NCI-H2107 (cell line): ENCODE measurements at regions not wholly inside any gene's neighbourhood (a gene's known extent, or its start where the extent isn't known, plus 50 kb on each side); places are given as distances from the start of the nearest gene placed in this dataset.

Experiments used
- DNase-seq: peaks from one replicate; lab custom pipeline; 2025; lab: John Stamatoyannopoulos, UW

DNA sequence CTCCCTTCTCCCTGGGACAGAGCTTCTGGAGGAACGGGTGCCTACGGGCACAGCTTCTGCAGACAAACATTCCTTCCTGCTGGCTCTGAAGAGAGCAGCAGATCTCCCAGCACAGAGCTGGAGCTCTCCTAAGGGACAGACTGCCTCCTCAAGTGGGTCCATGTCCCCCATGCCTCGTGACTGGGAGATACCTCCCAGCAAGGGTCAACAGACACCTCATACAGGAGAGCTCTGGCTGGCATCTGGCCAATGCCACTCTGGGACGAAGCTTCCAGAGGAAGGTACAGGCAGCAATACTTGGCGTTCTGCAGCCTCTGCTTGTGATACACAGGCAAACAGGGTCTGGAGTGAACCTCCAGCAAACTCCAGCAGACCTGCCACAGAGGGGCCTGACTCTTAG is 227.9 kb downstream of the SPATA31D1 start:
- no peak for DNase-seq

DNA sequence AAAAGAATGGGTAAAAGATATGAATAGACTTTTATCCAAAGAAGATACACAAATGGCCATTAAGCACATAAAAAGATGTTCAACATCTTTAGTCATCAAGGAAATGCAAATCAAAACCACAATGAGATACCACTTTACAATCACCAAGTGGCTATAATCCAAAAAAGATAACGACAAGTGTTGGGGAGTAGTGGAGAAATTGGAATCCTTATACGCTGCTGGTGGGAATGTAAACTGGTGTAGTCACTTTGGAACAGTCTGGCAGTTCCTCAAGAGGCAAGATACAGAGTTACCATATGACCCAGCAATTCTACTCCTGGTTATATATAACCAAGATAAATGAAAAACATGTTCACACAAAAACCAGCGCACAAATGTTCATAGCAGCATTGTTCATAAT is 234.9 kb downstream of the SPATA31D1 start:
- DNase-seq: no peak

DNA sequence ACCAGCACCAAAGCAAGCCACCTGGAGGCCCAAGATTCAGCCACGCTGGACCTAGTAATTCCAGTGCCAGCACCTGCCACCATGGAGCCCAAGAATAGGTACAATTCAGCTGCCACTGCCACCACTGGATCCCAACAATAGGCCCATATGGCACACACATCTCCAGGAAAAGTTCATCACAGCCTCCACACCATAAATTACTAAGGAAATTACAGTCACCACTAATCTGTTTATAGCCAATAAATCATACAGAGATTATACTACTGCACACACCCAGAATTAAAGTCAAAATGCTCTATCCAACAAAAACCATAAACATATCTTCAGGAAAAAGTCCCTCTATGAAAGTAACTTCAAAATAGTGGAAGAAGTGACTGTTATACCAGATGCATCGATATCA is 242.8 kb downstream of the SPATA31D1 start:
- no peak for DNase-seq

DNA sequence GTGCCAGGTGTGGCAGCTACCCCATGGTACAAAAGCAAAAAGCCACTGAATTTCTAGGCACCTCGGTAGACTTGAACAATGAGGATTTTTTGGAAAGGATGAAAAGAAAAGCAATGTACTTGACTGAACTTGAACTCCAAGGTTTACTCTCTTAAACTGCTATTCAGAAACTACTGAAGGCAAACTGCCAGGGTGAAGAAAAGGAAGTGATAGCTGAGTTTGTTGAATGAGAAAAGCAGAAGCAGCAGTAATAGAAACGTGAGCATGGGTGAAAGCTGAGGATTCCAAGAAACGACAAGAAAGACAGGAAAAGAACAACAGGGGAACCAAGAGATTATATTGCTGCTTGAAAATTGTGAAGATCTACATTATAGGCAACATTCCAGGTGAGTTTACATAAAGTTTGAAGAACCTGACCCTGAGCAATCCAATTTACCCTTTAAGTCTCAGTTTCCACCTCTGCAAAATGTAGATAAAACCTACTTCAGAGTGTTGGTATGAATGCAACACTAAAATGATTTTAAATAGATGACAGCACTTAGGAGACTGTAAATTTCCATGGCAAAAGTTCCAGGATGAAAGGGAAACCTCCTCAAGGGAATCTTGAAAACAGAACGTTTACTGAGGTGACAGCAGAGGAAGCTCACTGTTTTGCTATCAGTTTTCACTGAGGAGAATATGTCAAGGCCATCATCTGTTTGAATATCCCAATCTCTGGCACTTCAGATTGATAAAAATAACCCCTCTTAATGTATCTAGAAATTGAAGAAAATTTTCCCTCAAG is 245.8 kb downstream of the SPATA31D1 start:
- DNase-seq: no peak

DNA sequence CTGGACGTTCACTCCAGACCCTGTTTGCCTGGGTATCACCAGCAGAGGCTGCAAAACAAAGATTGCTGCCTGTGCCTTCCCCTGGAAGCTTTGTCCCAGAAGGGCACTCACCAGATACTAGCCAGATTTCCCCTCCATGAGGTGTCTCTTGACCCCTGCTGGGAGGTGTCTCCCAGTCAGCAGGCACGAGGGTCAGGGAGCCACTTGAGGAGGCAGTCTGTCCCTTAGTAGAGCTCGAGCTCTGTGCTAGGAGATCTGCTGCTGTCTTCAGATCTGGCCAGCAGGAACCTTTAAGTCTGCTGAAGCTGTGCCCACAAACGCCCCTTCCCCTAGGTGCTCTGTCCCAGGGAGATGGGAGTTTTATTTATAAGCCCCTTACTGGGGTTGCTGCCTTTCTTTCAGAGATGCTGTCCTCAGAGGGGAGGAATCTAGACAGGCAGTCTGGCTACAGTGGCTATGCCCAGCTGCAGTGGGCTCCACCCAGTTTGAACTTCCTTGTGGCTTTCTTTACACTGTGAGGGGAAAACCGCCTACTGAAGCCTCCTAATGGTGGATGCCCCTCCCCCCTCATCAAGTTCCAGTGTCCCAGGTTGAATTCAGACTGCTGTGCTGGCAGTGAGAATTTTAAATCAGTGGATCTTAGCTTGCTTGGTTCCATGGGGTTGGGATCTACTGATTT is 253.9 kb downstream of the SPATA31D1 start:
- no peak for DNase-seq

DNA sequence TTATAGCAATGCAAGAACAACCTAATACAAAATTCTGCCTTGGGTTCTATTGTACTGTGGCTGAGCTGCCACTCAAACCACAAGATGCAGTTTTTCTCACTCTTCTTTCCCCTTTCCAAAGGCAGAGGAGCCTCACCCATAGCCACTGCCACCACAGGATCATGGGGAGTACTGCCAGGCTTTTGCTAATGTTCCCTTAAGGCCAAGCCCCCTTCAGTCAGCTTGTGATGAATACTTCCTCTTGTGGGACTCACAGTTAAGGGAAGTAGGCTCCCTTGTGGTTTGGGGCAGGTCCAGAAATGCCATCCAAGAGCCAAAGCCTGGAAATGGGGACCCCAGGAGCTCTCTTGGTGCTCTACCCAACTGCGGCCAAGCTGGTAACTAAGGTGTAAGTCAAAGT is 258.7 kb downstream of the SPATA31D1 start:
- no peak for DNase-seq

DNA sequence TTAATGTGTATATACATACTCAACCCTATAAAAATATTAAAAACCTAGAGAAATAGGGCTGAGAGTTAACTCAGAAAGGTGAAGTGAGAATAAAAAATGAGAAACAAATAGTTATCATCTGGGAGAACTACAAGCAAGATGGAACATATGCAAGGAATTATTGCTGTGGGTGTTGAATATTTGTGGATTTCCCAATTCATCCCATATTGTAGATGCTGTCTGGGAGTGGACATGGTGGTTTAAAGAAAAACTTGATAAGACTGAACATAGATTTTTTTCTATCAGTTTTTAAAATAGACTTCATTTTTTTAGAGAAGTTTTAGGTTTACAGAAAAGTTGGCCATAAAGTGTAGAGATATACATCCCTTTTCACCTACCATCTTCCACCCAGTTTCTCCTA is 263.5 kb downstream of the SPATA31D1 start:
- no peak for DNase-seq

DNA sequence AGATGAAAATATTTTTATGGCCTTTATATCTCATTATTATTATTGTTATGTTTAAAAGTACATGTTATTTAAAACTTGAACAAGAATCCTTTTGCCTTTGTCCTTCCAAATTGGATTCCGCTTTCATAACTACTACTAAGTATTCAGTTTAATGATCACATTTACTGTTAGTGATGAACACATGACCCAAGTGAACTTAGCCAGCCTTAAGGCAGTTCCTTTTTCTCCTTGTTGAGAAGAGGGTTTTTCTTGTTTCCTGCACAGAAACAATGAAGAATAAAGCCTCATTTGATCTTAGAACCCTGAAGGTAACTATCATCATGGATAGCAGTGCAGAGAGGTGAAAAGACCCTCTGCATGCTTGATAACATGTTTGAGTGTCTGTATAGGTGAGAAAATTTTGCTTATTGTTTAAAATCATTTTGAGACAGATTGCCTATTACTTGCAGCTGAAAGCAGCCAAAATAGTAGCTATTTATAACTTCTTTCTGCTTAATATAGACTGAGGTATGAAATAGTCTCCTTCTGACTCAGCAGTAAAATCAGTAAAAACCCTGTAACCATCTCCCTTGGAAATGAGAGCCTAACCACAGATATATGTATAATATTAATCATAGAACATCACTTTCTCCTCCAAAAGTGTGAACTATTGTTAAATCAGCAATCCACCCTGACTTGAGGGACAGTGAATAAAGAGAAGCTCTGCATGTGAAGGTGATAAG is 266.2 kb downstream of the SPATA31D1 start:
- no peak for DNase-seq

DNA sequence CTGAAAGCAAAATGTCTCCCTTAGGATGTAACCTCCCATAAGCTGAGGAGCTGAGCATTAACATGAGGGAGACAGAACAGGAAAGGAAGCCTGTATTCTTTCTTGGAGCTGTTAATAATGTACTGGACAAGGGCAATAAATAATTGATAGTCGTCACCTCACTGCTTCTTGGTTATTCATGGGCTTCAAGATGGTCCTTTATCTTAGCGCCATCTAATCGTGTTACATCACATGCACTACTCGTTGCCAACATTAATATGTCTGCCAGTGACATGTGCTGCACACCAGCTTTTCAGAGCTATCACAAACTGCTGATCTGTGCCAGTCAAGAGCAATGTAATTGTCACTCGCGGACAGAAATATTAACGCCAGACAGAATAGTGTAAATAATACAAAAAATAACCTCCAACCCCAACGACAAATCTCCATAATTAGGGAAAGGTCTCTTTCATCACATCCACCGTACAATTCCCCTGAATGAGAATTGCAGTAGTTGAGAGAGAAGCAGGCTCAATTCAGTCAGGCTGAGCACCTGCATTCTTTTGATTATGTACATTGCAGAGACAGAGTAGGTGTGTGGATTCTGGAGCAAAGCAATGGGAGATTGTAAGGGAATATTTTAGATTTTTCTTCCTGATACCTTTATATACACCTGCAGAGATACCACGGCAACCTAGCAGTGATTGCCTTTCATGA is 267.1 kb downstream of the SPATA31D1 start:
- no peak for DNase-seq

DNA sequence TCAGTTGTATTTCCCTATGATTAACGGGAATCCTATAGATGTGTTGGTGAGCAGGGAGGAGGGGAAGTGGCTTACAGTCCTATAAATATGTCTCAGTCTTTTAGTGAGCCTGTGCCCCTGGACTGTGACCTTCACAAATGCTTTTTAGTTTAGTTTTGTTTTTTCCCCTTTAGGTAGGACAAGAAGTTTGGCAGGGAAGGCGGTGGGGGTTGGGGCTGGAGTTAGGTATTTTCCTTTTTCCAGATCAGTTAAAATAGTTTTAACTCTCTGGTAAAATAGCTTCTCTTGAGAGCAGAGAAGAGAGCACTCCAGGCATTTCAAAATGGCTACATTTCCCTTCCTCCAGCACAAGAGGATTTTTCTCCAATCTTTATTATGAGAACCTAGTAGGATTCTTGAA is 272.1 kb downstream of the SPATA31D1 start:
- DNase-seq: no peak

DNA sequence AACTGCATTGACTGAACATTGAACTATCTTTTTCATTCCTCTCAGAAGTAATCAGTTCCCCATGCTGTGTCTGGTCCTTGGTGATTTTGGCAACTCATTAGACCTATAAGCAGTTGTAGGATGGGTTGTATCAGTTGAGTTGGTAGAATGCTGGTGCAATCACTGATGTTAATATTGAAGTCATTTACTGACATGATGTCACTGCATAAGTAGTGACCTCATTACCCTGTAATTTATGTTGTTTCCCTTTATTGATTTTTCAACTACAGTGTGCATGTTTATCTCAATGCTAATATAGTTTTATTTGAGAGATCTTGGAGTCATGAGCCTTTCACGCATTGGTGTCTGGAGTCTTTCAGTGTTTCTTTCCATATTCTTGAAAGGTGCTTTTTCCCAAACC is 275.0 kb downstream of the SPATA31D1 start:
- DNase-seq: no peak

DNA sequence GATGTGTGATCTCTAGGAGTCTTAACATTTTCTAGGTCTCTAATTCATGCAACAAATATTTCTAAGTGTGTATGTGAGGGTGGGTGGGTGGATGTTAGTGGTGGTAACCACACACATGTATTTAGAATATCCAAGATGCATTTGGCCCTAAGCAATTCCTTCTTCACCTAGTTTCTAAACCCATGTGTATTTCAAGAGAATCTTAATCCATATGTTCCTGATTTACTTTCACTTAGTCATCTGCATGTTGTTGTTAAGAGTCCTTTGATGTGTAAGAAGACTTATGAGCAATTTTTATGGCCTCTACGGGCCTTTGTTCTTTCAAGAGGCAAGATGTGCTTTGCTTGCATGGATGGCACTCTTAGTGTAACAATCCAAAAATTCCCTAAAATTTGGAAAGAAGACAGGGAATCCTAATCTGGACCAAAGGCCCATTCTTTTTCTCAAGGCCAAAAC is 282.6 kb downstream of the SPATA31D1 start:
- DNase-seq: no peak

DNA sequence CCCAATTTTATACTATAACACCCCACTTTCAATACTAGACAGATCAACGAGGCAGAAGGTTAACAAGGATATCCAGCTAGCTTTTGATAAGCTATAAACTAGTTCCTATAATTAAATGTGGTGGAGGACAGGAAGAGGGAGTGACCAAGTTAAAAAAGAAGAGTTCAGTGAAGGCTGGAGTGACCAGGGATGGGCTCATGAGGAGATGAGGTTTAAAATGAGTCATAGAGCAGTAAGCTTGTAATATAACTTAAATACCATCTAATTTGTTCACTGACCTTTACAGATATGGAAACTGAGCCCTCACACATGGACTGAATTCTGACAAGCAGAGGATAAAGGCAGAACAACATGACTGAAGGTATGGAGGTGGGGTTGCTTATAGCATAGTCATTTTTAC is 284.5 kb downstream of the SPATA31D1 start:
- no peak for DNase-seq

DNA sequence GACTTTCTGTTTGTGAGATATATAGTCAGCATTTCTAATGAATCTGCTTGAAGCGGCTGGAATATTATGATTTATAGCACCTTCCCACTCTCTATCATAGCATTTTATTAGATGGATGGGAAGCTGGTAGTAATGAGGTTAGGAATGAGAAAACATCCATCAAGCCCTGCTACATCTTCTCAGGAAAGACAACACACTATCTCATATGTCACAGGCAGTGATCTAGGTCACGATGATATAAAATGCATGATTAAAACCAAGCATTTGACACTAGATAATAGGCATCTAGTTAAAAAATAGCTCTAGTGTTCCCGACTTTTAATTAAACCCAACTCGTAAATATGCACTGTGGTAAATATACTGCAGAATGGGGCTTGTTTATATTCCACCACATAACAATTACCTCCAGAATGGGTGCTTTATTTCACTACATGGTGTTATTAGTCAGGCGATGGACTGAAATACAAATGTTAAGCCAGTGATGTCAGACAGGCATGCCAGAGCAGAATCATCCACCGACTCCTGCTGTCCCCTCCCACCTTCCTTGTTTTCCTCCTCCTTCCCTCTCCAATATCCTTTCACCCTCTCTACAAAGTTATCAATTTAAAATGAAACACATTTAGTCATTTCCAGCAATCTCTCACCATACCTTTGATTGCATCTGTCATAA is 286.8 kb downstream of the SPATA31D1 start:
- DNase-seq: no peak

DNA sequence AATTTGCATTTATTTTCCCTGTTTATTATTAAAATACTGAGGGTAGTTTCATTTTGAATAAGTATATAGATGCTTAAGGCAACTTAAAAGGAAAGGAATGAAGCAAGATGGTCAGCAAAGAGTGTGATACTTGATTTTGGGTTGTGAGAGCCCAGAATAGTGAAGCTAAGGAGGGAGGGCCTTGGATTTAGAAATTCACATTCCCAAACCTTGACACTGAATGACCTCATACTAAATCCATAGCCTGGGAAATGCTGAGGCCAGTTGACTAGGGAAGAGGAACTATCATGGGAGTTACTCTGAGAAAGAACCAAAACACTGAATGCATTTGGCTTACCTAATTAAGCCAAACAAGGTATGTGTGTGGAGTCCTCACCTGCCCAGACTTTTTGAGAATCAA is 292.5 kb downstream of the SPATA31D1 start:
- no peak for DNase-seq

DNA sequence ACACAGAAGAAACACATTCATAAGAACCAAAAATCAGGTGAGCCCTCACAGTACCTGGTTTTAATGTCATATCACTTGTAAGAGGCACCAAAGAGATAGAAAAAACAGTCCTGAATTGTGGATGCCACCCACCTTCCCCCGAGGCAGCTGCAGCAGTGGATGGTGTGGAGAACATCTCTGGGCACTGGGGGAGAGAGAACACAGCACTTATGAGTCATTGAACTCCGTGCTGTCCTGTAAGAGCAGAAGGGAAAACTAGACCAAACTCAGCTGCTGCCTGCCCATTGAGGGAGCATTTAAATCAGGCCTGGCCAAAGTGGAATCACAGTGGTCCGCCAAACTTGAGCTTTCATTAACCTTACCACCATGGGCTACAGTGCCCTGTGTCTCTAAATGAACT is 296.2 kb downstream of the SPATA31D1 start:
- no peak for DNase-seq

DNA sequence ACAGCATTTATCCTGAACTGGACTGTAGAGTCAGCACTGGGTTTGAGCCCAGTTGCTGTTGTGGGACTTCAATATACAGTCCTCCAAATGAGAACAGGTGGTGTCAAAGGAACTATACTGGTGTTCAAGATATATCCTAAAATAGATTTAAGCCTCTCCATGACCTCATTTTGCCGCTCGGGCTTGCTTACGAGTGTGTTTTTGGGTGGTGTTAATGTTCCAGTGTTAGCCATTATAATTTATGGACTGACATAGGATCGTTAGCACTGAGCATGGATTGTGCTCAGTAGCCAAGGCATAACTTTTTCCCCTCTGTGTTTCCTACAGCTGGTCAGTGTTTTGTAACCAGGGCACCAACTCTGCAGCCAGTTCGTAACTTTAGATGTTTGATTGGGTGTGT is 306.6 kb downstream of the SPATA31D1 start:
- no peak for DNase-seq

DNA sequence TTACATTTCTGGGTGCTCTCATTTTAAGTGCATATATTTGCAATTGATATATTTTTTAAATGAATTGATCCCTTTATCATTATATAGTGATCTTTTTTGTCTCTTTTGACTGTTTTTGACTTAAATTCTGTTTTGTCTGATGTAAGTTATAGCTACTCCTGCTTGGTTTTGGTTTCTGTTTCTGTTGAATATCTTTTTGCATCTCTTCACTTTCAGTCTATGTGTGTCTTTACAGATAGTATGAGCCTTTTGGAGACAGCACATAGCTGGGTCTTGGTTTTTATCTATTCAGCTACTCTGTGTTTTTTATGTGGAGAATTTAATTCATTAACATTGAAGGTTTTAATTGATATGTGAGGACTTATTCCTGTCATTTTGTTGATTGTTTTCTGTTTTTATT is 311.3 kb downstream of the SPATA31D1 start:
- DNase-seq: no peak

DNA sequence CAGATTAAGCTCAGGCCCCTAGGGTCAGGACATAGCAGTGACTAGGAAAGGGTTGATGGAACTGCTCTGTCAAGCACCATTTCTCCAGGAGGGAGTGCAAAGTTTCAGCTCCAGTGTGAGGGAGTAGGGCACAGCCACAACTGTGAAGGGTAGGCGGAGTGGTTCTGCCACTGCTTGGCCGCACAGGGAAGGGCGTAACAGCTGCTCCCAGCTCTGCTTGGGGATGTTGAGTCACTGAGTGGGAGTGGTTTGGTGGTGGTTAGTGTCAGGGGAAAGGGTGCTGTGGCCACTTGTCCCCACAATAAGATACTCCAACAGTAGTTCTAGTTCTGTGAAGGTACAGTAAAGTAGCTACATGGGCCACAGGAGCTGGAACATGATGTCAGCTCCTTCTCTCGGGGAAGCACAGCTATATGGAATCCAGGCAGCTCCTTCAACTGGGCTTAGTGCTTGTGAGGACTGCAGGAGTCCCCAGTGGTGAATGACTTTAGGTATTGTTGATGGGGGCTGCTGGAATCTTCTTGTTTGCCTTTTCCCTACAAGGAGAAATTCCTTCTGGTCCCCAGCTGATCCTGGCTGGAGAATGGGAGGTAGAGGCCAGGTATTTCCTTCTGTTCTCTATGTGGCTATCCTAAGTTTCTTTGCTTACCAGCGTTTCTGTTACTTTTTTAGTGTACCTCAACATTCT is 314.5 kb downstream of the SPATA31D1 start:
- no peak for DNase-seq

DNA sequence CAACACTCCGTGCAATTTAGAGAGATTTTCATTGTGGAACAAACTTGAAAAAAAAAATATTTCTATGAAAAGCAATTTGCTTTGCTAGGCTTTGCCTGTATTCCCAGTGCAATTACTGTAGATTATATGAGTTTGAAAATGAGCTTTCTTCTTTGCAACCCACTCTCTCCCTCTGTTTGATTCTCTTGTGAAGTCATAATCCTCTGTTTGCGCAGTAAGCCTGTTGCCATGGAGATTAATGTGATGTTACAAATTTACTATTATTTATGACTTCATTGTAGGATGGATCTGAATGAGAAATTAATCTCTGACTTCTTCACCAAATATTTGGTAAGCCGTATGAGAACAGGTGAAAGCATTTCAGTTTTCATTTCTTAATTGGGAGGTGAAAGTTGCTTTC is 320.3 kb downstream of the SPATA31D1 start:
- DNase-seq: no peak

DNA sequence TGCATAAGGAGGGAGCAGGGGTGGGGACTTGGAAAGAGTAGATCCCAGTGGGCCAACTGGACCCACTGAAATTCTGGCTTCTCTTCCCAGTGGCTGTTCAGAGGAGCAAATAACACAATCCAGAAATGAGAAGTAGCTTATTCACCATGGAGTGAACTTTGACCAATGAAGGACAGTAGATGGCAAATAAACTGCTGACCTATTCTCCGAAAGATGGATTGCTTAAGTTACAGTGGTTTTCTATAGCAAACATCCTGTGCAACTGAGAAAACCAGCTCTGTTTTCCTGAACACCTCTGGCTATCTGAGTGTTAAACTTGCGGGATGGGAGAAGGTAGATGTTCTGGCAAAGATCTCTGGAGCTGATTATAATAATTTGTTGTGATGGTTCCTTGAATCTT is 325.1 kb downstream of the SPATA31D1 start:
- no peak for DNase-seq
